ENCODE measurements at regions not wholly inside any gene's neighbourhood (a gene's known extent, or its start where the extent isn't known, plus 50 kb on each side); places are given as distances from the start of the nearest gene placed in this dataset.

DNA sequence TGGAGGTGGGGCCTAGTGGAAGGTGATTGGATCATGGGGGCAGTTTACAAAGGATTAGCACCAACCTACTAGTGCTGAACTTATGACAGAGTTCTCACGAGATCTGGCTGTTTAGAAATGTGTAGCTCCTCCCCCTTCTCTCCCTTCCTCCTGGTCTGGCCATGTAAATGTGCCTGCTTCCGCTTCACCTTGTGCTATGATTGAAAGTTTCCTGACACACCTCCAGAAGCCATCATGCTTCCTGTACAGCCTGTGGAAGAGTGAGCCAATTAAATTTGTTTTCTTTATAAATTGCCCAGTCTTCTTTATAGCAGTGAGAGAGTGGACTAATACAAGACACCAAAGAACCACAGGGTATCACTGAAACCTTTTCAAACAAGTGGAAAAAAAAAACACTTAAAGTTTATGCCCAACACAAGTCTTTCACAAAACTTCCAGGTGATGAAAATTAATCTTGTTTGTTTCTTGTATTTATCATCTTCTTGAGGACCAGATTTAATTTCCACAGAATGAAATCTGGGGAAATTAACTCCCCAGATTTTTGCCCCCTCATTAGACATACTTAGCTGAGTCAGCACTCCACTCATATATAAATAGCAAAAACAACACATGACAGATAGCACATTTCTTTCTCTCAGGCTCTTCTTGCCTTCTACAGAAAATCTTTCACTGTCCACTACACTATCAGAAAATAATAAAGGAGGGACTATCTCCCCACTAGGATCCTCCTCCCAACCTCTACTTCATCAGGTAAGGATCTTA lies 847.2 kb downstream of the TUSC7 start:
- TF ChIP-seq CTCF (IDR thresholded peaks at IDR 0.05) (no peak), POLR2A (IDR thresholded peaks at IDR 0.05) (no peak)

Measured in prostate gland (tissue), 2 donors.